ENCODE measurements at regions not wholly inside any gene's neighbourhood (a gene's known extent, or its start where the extent isn't known, plus 50 kb on each side); places are given as distances from the start of the nearest gene placed in this dataset.

DNA sequence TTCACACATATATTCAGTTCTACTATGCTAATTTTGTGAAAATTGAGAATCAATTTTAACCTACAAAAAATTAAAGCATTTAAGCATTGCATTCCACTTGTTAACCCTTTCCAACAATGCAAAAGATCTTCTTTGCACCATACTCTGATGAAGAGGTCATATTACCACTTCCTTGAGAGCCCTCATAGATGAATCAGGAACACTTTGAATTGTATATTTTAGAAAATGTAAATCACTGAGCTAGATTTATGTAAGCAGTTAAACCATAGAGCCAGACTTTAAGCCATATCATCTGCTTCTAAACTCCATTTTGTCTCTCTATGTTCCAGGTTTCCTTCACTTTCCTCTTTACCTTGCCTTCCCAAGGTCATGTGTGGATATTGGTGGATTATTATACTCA lies 56.5 kb upstream of the CDH18 start:
- no peak overlapping the region for H3K27ac ChIP-seq (ENCODE audit: control insufficient read depth, insufficient read depth, low read length)

GRCh38 chr5:20041326-20042274 lies 53.6 kb upstream of the CDH18 start:
- Histone ChIP-seq H3K27ac (ENCODE audit: control insufficient read depth, insufficient read depth, low read length) (no peak overlapping the region), H3K9me3 (ENCODE audit: control insufficient read depth, low read depth, low read length) (no peaks in the 10 kb centered on the region), H4K20me1 (ENCODE audit: control insufficient read depth, extremely low read depth, insufficient read depth, low read length) (no peaks in the 10 kb centered on the region), H2AFZ (ENCODE audit: control insufficient read depth, low read length) (peak overlapping the region; percentile 66), H3K4me3 (ENCODE audit: control insufficient read depth in 2 of 3, extremely low read depth in 1 of 3, insufficient read depth in 2 of 3, low read depth in 1 of 3, low read length in 3 of 3) (no peak overlapping the region), H3K4me1 (ENCODE audit: control insufficient read depth, extremely low read depth, insufficient read depth, low read length) (no peaks in the 10 kb centered on the region), H3K4me2 (ENCODE audit: control insufficient read depth, extremely low read depth, insufficient read depth, low read depth, low read length) (no peak overlapping the region), H3K36me3 (ENCODE audit: control insufficient read depth in 2 of 2, extremely low read depth in 1 of 2, insufficient read depth in 2 of 2, low read length in 2 of 2) (no peaks in the 10 kb centered on the region), H3K9me1 (ENCODE audit: control insufficient read depth, extremely low read depth, insufficient read depth, low read length) (no peaks in the 10 kb centered on the region), H3K79me2 (ENCODE audit: control insufficient read depth, insufficient read depth, low read length) (no peaks in the 10 kb centered on the region), H3K9ac (ENCODE audit: control insufficient read depth, extremely low read depth, insufficient read depth, low read length) (no peak overlapping the region), H3K27me3 (ENCODE audit: control insufficient read depth, extremely low read depth, insufficient read depth, low read length) (no peaks in the 10 kb centered on the region)
- no peak for DNase-seq (ENCODE audit: low read depth, low spot score)
- peak; percentile 9 for FAIRE-seq
- dilution Hi-C loops (cut with MboI; ENCODE audit: extremely low pct_ligation_motif_present, low sequenced_read_pairs): no loop called here
- TF ChIP-seq, protein P1, sequence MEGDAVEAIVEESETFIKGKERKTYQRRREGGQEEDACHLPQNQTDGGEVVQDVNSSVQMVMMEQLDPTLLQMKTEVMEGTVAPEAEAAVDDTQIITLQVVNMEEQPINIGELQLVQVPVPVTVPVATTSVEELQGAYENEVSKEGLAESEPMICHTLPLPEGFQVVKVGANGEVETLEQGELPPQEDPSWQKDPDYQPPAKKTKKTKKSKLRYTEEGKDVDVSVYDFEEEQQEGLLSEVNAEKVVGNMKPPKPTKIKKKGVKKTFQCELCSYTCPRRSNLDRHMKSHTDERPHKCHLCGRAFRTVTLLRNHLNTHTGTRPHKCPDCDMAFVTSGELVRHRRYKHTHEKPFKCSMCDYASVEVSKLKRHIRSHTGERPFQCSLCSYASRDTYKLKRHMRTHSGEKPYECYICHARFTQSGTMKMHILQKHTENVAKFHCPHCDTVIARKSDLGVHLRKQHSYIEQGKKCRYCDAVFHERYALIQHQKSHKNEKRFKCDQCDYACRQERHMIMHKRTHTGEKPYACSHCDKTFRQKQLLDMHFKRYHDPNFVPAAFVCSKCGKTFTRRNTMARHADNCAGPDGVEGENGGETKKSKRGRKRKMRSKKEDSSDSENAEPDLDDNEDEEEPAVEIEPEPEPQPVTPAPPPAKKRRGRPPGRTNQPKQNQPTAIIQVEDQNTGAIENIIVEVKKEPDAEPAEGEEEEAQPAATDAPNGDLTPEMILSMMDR (optimal IDR thresholded peaks at IDR 0.05 in 1 of 3, IDR thresholded peaks at IDR 0.05 in 1 of 3, conservative IDR thresholded peaks at IDR 0.05 in 1 of 3; ENCODE audit: extremely low read depth in 1 of 3, insufficient read depth in 2 of 3, low read length in 3 of 3): no peak
- TF ChIP-seq EZH2 (IDR thresholded peaks at IDR 0.05; ENCODE audit: low read length): no peak

More for the DNA sequence above, 56.5 kb upstream of the CDH18 start:
- H3K27me3 ChIP-seq (ENCODE audit: control insufficient read depth, extremely low read depth, insufficient read depth, low read length): no peaks in the 10 kb centered on the region
- no peaks in the 10 kb centered on the region for H4K20me1 ChIP-seq (ENCODE audit: control insufficient read depth, extremely low read depth, insufficient read depth, low read length)
- TF ChIP-seq EZH2 (IDR thresholded peaks at IDR 0.05; ENCODE audit: low read length): no peak
- TF ChIP-seq, protein P1 (optimal IDR thresholded peaks at IDR 0.05 in 1 of 3, IDR thresholded peaks at IDR 0.05 in 1 of 3, conservative IDR thresholded peaks at IDR 0.05 in 1 of 3; ENCODE audit: extremely low read depth in 1 of 3, insufficient read depth in 2 of 3, low read length in 3 of 3): no peak
- DNase-seq (ENCODE audit: low read depth, low spot score) (no peak), FAIRE-seq (no peak)
- H3K79me2 ChIP-seq (ENCODE audit: control insufficient read depth, insufficient read depth, low read length): no peaks in the 10 kb centered on the region
- H3K4me2 ChIP-seq (ENCODE audit: control insufficient read depth, extremely low read depth, insufficient read depth, low read depth, low read length): no peak overlapping the region
- H3K36me3 ChIP-seq (ENCODE audit: control insufficient read depth in 2 of 2, extremely low read depth in 1 of 2, insufficient read depth in 2 of 2, low read length in 2 of 2): no peaks in the 10 kb centered on the region
- no peak overlapping the region for H2AFZ ChIP-seq (ENCODE audit: control insufficient read depth, low read length)
- no peak overlapping the region for H3K4me3 ChIP-seq (ENCODE audit: control insufficient read depth in 2 of 3, extremely low read depth in 1 of 3, insufficient read depth in 2 of 3, low read depth in 1 of 3, low read length in 3 of 3)
- dilution Hi-C loops (cut with MboI; ENCODE audit: extremely low pct_ligation_motif_present, low sequenced_read_pairs): no loop called here
- no peaks in the 10 kb centered on the region for H3K4me1 ChIP-seq (ENCODE audit: control insufficient read depth, extremely low read depth, insufficient read depth, low read length)
- H3K9me1 ChIP-seq (ENCODE audit: control insufficient read depth, extremely low read depth, insufficient read depth, low read length): no peaks in the 10 kb centered on the region
- no peak overlapping the region for H3K9ac ChIP-seq (ENCODE audit: control insufficient read depth, extremely low read depth, insufficient read depth, low read length)
- H3K9me3 ChIP-seq (ENCODE audit: control insufficient read depth, low read depth, low read length): no peaks in the 10 kb centered on the region
